ENCODE measurements at regions not wholly inside any gene's neighbourhood (a gene's known extent, or its start where the extent isn't known, plus 50 kb on each side); places are given as distances from the start of the nearest gene placed in this dataset.
A peak's percentile ranks its signal among the peaks of the same experiment; 100 is the strongest.

GRCh38 chr9:2502210-2502609, 119.4 kb upstream of the VLDLR start:
- peaks cover 0 to 3% of the 10 kb centered on the region in 2 donors for H3K4me1 ChIP-seq
- DNase-seq (no peak), ATAC-seq (no peak)
- no peak overlapping the region for H3K4me3 ChIP-seq
- no peaks in the 10 kb centered on the region for H3K27me3 ChIP-seq
- no peaks in the 10 kb centered on the region for H3K36me3 ChIP-seq
- intact Hi-C loops (cut with DNase I; ENCODE audit: low total_unique reads) (no loop called here), in situ Hi-C loops (cut with MboI; ENCODE audit: low sequenced_read_pairs in 4 of 4) (no loop called here)
- TF ChIP-seq CTCF (IDR thresholded peaks at IDR 0.05 in 4 of 5, conservative IDR thresholded peaks at IDR 0.05 in 1 of 5) = no peak
- TF ChIP-seq POLR2A (IDR thresholded peaks at IDR 0.05) = no peak
- H3K9me3 ChIP-seq = no peaks in the 10 kb centered on the region
- H3K27ac ChIP-seq = no peak overlapping the region

GRCh38 chr9:2502760-2503159, 118.8 kb upstream of the VLDLR start:
- H3K36me3 ChIP-seq = no peaks in the 10 kb centered on the region
- TF ChIP-seq CTCF (IDR thresholded peaks at IDR 0.05 in 4 of 5, conservative IDR thresholded peaks at IDR 0.05 in 1 of 5) (no peak), POLR2A (IDR thresholded peaks at IDR 0.05) (no peak)
- ATAC-seq = peak in 1 of 2 donors; percentile 34
- intact Hi-C loops (cut with DNase I; ENCODE audit: low total_unique reads) (no loop called here), in situ Hi-C loops (cut with MboI; ENCODE audit: low sequenced_read_pairs in 4 of 4) (no loop called here)
- no peaks in the 10 kb centered on the region for H3K27me3 ChIP-seq
- no peaks in the 10 kb centered on the region for H3K9me3 ChIP-seq
- H3K4me1 ChIP-seq = peaks cover 0 to 3% of the 10 kb centered on the region in 2 donors
- DNase-seq = no peak
- H3K4me3 ChIP-seq = no peak overlapping the region
- no peak overlapping the region for H3K27ac ChIP-seq

DNA sequence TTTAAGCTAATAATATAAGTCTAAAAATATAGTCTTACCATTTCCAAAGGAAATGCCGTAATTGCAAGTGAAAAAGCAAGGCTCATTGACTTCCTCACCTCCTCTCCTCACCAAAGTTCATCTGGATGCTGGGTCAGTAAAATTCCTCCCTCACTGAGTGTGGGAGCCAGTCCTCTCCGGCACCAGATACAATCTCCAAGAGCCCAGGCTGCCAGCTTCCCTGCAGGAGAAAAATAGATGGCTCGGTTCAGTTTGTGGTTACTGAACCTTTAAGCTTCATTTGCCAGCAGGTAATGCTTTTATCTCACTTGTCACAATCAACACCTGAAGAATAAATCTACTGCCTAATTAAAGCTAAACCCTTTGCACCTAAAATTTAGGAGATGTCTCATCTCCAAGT, 115.3 kb upstream of the VLDLR start:
- H3K4me1 ChIP-seq = peaks cover 0 to 3% of the 10 kb centered on the region in 2 donors
- intact Hi-C loops (cut with DNase I; ENCODE audit: low total_unique reads) (no loop called here), in situ Hi-C loops (cut with MboI; ENCODE audit: low sequenced_read_pairs in 4 of 4) (no loop called here)
- no peaks in the 10 kb centered on the region for H3K27me3 ChIP-seq
- no peak overlapping the region for H3K4me3 ChIP-seq
- ATAC-seq (no peak), DNase-seq (no peak)
- no peaks in the 10 kb centered on the region for H3K36me3 ChIP-seq
- H3K27ac ChIP-seq = no peak overlapping the region
- no peak for TF ChIP-seq POLR2A (IDR thresholded peaks at IDR 0.05)
- no peak for TF ChIP-seq CTCF (IDR thresholded peaks at IDR 0.05 in 4 of 5, conservative IDR thresholded peaks at IDR 0.05 in 1 of 5)
- no peaks in the 10 kb centered on the region for H3K9me3 ChIP-seq

DNA sequence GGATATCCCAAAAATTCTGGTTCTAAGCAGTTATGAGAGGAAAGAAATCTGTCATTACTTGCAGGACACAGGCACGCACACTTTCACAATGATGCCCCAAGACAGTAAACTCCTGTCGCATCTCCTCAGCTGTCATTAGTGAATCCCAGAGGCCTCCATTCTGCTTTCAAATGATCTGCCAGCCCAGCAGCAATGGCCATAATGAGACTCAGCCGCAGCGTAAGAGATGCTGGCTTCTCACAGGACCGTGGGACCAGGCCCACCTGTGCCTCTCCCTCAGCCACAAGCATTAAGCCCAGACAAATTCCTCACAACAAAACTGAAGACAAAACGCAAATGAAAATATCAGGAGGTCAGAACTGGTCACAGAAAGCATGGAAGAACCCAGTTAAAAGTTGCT, 98.0 kb upstream of the VLDLR start:
- TF ChIP-seq POLR2A (IDR thresholded peaks at IDR 0.05) (no peak), CTCF (IDR thresholded peaks at IDR 0.05 in 4 of 5, conservative IDR thresholded peaks at IDR 0.05 in 1 of 5) (no peak)
- no peak for DNase-seq
- Histone ChIP-seq H3K27ac (no peak overlapping the region), H3K4me1 (no peaks in the 10 kb centered on the region), H3K9me3 (no peaks in the 10 kb centered on the region), H3K4me3 (no peak overlapping the region), H3K36me3 (no peaks in the 10 kb centered on the region), H3K27me3 (no peaks in the 10 kb centered on the region)
- in situ Hi-C loops (cut with MboI; ENCODE audit: low sequenced_read_pairs in 4 of 4) (no loop called here), intact Hi-C loops (cut with DNase I; ENCODE audit: low total_unique reads) (no loop called here)
- ATAC-seq = no peak

- TF ChIP-seq CTCF (IDR thresholded peaks at IDR 0.05 in 4 of 5, conservative IDR thresholded peaks at IDR 0.05 in 1 of 5) (no peak), POLR2A (IDR thresholded peaks at IDR 0.05) (no peak)
- Histone ChIP-seq H3K4me1 (no peaks in the 10 kb centered on the region), H3K36me3 (no peaks in the 10 kb centered on the region), H3K9me3 (no peaks in the 10 kb centered on the region), H3K27me3 (no peaks in the 10 kb centered on the region), H3K27ac (no peak overlapping the region), H3K4me3 (no peak overlapping the region)
- DNase-seq (no peak), ATAC-seq (no peak)
- intact Hi-C loops (cut with DNase I; ENCODE audit: low total_unique reads) = no loop called here
- in situ Hi-C loops (cut with MboI; ENCODE audit: low sequenced_read_pairs in 4 of 4) = no loop called here
Observed at GRCh38 chr9:2524601-2525000, 97.0 kb upstream of the VLDLR start.

All from gastrocnemius medialis (tissue), 4 donors.